ENCODE measurements at regions not wholly inside any gene's neighbourhood (a gene's known extent, or its start where the extent isn't known, plus 50 kb on each side); places are given as distances from the start of the nearest gene placed in this dataset.

GRCh38 chr7:82633592-82633991, 190.0 kb upstream of the CACNA2D1 start:
- TF ChIP-seq USF2 (IDR thresholded peaks at IDR 0.05) (no peak), GATA3 (IDR thresholded peaks at IDR 0.05; ENCODE audit: borderline replicate concordance) (no peak), KDM5A (IDR thresholded peaks at IDR 0.05) (no peak), TP53 (CRISPR knock-in tag; IDR thresholded peaks at IDR 0.05) (no peak), KDM1A (IDR thresholded peaks at IDR 0.05; ENCODE audit: low read depth) (no peak), MYC (IDR thresholded peaks at IDR 0.05; ENCODE audit: borderline replicate concordance, low read length) (no peak), MAFK (IDR thresholded peaks at IDR 0.05; ENCODE audit: partially characterized antibody) (no peak), HMGXB4 (CRISPR knock-in tag; IDR thresholded peaks at IDR 0.05; ENCODE audit: borderline replicate concordance) (no peak), HDAC2 (IDR thresholded peaks at IDR 0.05) (no peak), NFE2L2 (conservative IDR thresholded peaks at IDR 0.05; ENCODE audit: low read length) (no peak), HOXB13 (CRISPR knock-in tag; IDR thresholded peaks at IDR 0.05; ENCODE audit: low read depth) (no peak), HOXB5 (CRISPR knock-in tag; IDR thresholded peaks at IDR 0.05) (no peak), HES2 (IDR thresholded peaks at IDR 0.05) (no peak), ZC3H11A (IDR thresholded peaks at IDR 0.05) (no peak), FOXS1 (CRISPR knock-in tag; IDR thresholded peaks at IDR 0.05) (no peak), POLR2AphosphoS2 (conservative IDR thresholded peaks at IDR 0.05; ENCODE audit: low read length) (no peak)
- ChIA-PET POLR2A (no interaction called here), CTCF (interaction anchor here (3.3 kb wide), 1 partner anchor 29 kb away, joined by 10 read pairs; no protein-coding TSS in a partner anchor)
- Histone ChIP-seq H3K9me3 (no peaks in the 10 kb centered on the region), H3K4me2 (no peak overlapping the region), H3K27ac (no peak overlapping the region), H3K4me3 (no peak overlapping the region), H3K4me1 (no peaks in the 10 kb centered on the region)
- no peak for DNase-seq (ENCODE audit: low read depth in 1 of 2, low spot score in 1 of 2)
- no peak for FAIRE-seq
- no peak for ATAC-seq
- 57% methylated on average over 1 of the region's 1 CpG for WGBS (ENCODE audit: missing lambda C conversion rate)

DNA sequence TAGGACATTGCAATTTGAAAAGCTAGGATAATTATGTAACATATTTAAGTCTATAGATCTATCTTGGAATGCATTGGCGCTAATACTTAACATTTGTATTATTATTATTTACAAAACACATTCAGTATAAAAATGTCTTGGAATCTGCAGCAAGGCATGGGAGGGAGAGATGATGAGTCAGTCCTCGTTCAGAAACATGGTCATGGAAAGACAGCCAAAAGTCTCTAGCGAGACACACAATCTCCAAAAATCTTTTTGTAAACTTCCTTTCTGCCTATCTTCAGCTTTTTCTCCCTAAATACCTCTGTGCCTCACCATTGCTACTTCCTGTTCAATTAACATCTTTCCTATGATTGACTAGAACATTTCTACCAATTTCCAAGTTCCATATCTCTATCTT, 188.4 kb upstream of the CACNA2D1 start:
- H3K9me3 ChIP-seq = no peaks in the 10 kb centered on the region
- ATAC-seq = no peak
- H3K4me1 ChIP-seq = no peaks in the 10 kb centered on the region
- H3K27ac ChIP-seq = no peak overlapping the region
- WGBS (ENCODE audit: missing lambda C conversion rate) = 51% methylated on average over 3 of the region's 3 CpGs
- no peak for FAIRE-seq
- ChIA-PET CTCF (no interaction called here), POLR2A (no interaction called here)
- H3K4me3 ChIP-seq = no peak overlapping the region
- DNase-seq (ENCODE audit: low read depth in 1 of 2, low spot score in 1 of 2) = no peak
- H3K4me2 ChIP-seq = no peak overlapping the region
- no peak for TF ChIP-seq HMGXB4 (CRISPR knock-in tag; IDR thresholded peaks at IDR 0.05; ENCODE audit: borderline replicate concordance)
- no peak for TF ChIP-seq SMC3 (IDR thresholded peaks at IDR 0.05)
- no peak for TF ChIP-seq CBX8 (IDR thresholded peaks at IDR 0.05)
- no peak for TF ChIP-seq ESRRA (IDR thresholded peaks at IDR 0.05; ENCODE audit: borderline replicate concordance, low read length)
- no peak for TF ChIP-seq MYC (IDR thresholded peaks at IDR 0.05; ENCODE audit: borderline replicate concordance, low read length)
- TF ChIP-seq MAZ (IDR thresholded peaks at IDR 0.05; ENCODE audit: borderline replicate concordance, low read depth, low read length) = no peak

- ATAC-seq = no peak
- TF ChIP-seq, protein P1, sequence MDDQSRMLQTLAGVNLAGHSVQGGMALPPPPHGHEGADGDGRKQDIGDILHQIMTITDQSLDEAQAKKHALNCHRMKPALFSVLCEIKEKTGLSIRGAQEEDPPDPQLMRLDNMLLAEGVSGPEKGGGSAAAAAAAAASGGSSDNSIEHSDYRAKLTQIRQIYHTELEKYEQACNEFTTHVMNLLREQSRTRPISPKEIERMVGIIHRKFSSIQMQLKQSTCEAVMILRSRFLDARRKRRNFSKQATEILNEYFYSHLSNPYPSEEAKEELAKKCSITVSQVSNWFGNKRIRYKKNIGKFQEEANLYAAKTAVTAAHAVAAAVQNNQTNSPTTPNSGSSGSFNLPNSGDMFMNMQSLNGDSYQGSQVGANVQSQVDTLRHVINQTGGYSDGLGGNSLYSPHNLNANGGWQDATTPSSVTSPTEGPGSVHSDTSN (IDR thresholded peaks at IDR 0.05) = no peak
- TF ChIP-seq EHF (CRISPR knock-in tag; IDR thresholded peaks at IDR 0.05) = no peak
- 81% methylated on average over 3 of the region's 3 CpGs for WGBS (ENCODE audit: missing lambda C conversion rate)
- POLR2A ChIA-PET = no interaction called here
- no peaks in the 10 kb centered on the region for H3K9me3 ChIP-seq
- H3K4me3 ChIP-seq = no peak overlapping the region
- FAIRE-seq = no peak
- no peak for DNase-seq (ENCODE audit: low read depth in 1 of 2, low spot score in 1 of 2)
- no peaks in the 10 kb centered on the region for H3K4me1 ChIP-seq
- no peak overlapping the region for H3K4me2 ChIP-seq
- CTCF ChIA-PET = no interaction called here
- no peak overlapping the region for H3K27ac ChIP-seq
Observed at GRCh38 chr7:82629583-82629982, 186.0 kb upstream of the CACNA2D1 start.

Data from A549 (cell line).